Mesothelial cell of epicardium (in vitro differentiated cells): ENCODE measurements at regions not wholly inside any gene's neighbourhood (a gene's known extent, or its start where the extent isn't known, plus 50 kb on each side); places are given as distances from the start of the nearest gene placed in this dataset.

ENCODE experiments used
- DNase-seq, 2 experiments: peaks; one replicate each; pipeline ENCODE4 v3.0.0; 2021; ENCODE audit warnings: low spot score in 2 of 2; ENCODE audit not compliant: unreplicated experiment in 2 of 2
- H3K27ac Mint-ChIP-seq: 2 replicates; pipeline ENCODE4 v1.8.0; 2021; ENCODE audit warnings: mixed read lengths
- H3K27me3 Mint-ChIP-seq: 2 replicates; pipeline ENCODE4 v1.8.0; 2021; ENCODE audit warnings: low read depth, mixed read lengths
- H3K36me3 Mint-ChIP-seq: 2 replicates; pipeline ENCODE4 v1.8.0; 2021; ENCODE audit warnings: mixed read lengths
- H3K4me1 Mint-ChIP-seq: 2 replicates; pipeline ENCODE4 v1.8.0; 2021; ENCODE audit warnings: mixed read lengths
- H3K4me3 Mint-ChIP-seq: 2 replicates; pipeline ENCODE4 v1.8.0; 2021; ENCODE audit warnings: mild to moderate bottlenecking, moderate library complexity, mixed read lengths
- H3K9me3 Mint-ChIP-seq: 2 replicates; pipeline ENCODE4 v1.8.0; 2021; ENCODE audit warnings: mixed read lengths
- CTCF ChIP-seq: fragments of 200-600 bp; sonication (generic); IDR thresholded peaks from one replicate; pipeline ENCODE4 v1.5.0; 2021; ENCODE audit warnings: antibody characterized with exemption; ENCODE audit not compliant: unreplicated experiment

GRCh38 chr3:168262887-168263286, 167.2 kb upstream of the GOLIM4 start:
- TF ChIP-seq CTCF = no peak
- Mint-ChIP-seq H3K27me3 (no peaks in the 10 kb centered on the region), H3K9me3 (peaks cover 3% of the 10 kb centered on the region), H3K4me3 (no peak overlapping the region), H3K4me1 (peaks cover 44% of the 10 kb centered on the region), H3K27ac (peak overlapping the region; percentile 32), H3K36me3 (peaks cover 17% of the 10 kb centered on the region)
- no peak for DNase-seq

- DNase-seq = no peak
- Mint-ChIP-seq H3K9me3 (peaks cover 10% of the 10 kb centered on the region), H3K4me1 (peaks cover 51% of the 10 kb centered on the region), H3K27ac (peak overlapping the region; percentile 40), H3K36me3 (peaks cover 26% of the 10 kb centered on the region), H3K27me3 (no peaks in the 10 kb centered on the region), H3K4me3 (no peak overlapping the region)
- TF ChIP-seq CTCF = no peak
Measured at GRCh38 chr3:168260859-168261258, 165.1 kb upstream of the GOLIM4 start.

- no peaks in the 10 kb centered on the region for H3K27me3 Mint-ChIP-seq
- DNase-seq = no peak
- H3K36me3 Mint-ChIP-seq = peaks cover 28% of the 10 kb centered on the region
- peak overlapping the region; percentile 97 for H3K27ac Mint-ChIP-seq
- H3K4me1 Mint-ChIP-seq = peaks cover 39% of the 10 kb centered on the region
- H3K4me3 Mint-ChIP-seq = peak overlapping the region; percentile 94
- H3K9me3 Mint-ChIP-seq = peaks cover 10% of the 10 kb centered on the region
- no peak for TF ChIP-seq CTCF
Measured at GRCh38 chr3:168251371-168251770, 155.6 kb upstream of the GOLIM4 start.

DNA sequence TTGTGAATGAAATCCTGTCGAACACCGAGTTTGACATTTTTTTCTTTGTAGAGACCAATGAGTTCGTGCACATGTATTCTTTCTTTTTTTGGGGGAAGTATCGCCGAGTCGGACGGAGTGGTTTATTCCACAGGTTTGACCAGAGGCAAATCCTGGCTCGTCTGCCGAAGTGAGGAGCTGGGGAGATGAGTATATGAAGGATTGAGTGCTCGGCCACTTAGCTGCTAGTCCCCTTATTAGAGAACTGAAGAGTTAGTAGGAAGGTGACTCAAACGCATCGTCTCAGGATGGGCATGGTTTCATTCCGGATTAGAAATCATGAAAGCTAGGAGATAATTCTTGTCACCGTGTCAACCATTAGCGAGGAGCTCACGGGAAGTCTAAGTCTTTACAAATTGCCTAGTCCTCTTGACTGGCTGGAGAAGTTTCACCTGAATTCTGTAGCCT, 154.7 kb upstream of the GOLIM4 start:
- peaks cover 48% of the 10 kb centered on the region for H3K4me1 Mint-ChIP-seq
- DNase-seq = no peak
- H3K4me3 Mint-ChIP-seq = peak overlapping the region; percentile 94
- TF ChIP-seq CTCF = no peak
- H3K27me3 Mint-ChIP-seq = no peaks in the 10 kb centered on the region
- peak overlapping the region; percentile 97 for H3K27ac Mint-ChIP-seq
- peaks cover 19% of the 10 kb centered on the region for H3K36me3 Mint-ChIP-seq
- H3K9me3 Mint-ChIP-seq = peaks cover 8% of the 10 kb centered on the region

DNA sequence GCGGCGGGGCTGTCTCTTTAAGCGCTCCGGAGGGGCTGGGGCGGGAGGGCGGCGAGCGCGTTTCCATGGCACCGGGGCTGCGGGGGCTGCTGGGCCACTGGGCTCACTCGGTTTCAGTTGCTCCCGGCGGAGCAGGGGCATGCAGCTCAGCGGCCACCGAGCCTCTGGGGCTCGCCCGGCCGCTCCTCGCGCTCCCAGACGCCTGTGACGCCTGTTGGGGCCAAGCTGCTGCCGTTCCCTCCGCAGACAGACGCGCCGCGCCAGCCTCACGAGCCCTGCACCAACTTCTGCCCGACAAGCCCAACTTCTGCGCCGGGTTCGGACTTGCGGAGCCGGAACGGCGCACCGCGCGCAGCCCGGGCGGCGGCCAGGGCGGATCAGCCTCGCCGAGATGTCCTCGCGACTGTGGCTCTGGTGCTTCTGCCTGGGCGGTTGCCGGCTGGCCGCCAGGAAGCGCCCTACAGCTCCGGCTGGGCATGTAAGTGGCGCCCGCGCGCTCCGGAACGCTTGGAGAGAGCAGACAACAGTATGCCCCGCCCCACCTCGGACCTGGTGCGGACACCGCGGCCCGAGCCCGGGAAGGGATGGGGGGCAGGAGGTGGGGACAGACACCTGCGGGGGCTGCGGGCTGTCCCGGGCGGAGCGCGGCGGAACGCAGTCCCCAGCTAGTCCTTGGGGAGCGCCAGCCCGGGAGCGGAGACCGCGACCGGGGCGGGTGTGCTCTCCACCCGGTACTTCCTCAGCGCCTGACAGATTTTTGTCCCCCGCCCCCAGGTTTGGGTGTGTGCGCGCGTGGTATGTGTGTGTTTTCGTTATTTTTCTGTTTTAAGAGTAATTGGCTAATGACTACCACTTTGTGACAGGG, 154.1 kb upstream of the GOLIM4 start:
- peak overlapping the region; percentile 97 for H3K27ac Mint-ChIP-seq
- peak; percentile 31 for TF ChIP-seq CTCF
- peaks cover 13% of the 10 kb centered on the region for H3K36me3 Mint-ChIP-seq
- DNase-seq = peak; percentile 64 to 82
- H3K4me3 Mint-ChIP-seq = peak overlapping the region; percentile 94
- peaks cover 3% of the 10 kb centered on the region for H3K9me3 Mint-ChIP-seq
- H3K27me3 Mint-ChIP-seq = no peaks in the 10 kb centered on the region
- H3K4me1 Mint-ChIP-seq = peaks cover 52% of the 10 kb centered on the region
